ENCODE measurements at regions not wholly inside any gene's neighbourhood (a gene's known extent, or its start where the extent isn't known, plus 50 kb on each side); places are given as distances from the start of the nearest gene placed in this dataset.

DNA sequence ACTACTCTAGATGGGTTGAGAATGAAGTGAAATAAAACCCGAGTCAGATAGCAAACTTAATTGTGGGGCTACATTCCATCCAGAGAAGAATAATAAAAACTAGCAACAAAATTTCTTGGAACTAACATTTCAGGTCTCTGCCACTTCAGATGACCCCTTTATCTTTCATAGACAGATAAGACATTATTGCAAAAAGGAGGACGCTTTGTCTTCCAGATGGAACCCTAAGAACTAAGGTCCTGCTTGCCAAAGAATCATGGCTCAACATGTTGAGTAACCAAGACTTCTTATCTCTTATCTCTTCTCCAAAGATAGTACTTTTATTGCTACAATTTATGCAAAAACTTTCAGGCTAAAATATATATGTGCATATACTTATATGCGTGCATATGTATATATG, 221.1 kb upstream of the PREP start:
- H3K36me3 ChIP-seq = no peaks in the 10 kb centered on the region
- H3K4me1 ChIP-seq = no peaks in the 10 kb centered on the region
- H3K27me3 ChIP-seq = no peaks in the 10 kb centered on the region
- no peak for DNase-seq
- WGBS, 2 donors = 89% methylated on average over 3 of the region's 3 CpGs
- no peak overlapping the region for H3K27ac ChIP-seq
- TF ChIP-seq POLR2A (IDR thresholded peaks at IDR 0.05) (no peak), CTCF (IDR thresholded peaks at IDR 0.05) (no peak)
- intact Hi-C loops (cut with DNase I) = no loop called here
- no peaks in the 10 kb centered on the region for H3K9me3 ChIP-seq
- no peak overlapping the region for H3K4me3 ChIP-seq (replicated peaks in 1 of 3)

DNA sequence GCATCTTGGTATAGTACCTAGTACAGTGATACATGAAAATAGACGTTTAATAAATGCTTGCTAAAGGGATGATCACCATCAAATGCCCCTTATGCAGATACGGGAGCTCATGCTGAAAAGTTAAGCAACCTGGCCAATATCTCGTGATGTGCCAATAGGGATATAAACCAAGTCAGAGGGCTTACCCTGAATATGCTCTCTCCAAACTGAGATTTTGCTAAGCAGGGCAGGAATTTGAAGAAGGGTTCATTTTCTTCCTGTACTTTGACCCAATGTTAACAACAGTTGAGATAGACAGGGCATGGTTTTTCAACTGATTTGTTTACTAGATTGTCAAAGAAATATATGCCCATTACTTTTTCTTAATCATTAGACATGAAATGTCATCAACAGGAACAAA, 219.3 kb upstream of the PREP start:
- no peak for DNase-seq
- no peak for TF ChIP-seq POLR2A (IDR thresholded peaks at IDR 0.05)
- TF ChIP-seq CTCF (IDR thresholded peaks at IDR 0.05) = no peak
- Histone ChIP-seq H3K27ac (no peak overlapping the region), H3K4me1 (no peaks in the 10 kb centered on the region), H3K4me3 (replicated peaks in 1 of 3) (no peak overlapping the region), H3K9me3 (no peaks in the 10 kb centered on the region), H3K36me3 (no peaks in the 10 kb centered on the region), H3K27me3 (no peaks in the 10 kb centered on the region)
- intact Hi-C loops (cut with DNase I) = no loop called here
- 94 to 95% methylated on average over 3 of the region's 3 CpGs for WGBS, 2 donors

DNA sequence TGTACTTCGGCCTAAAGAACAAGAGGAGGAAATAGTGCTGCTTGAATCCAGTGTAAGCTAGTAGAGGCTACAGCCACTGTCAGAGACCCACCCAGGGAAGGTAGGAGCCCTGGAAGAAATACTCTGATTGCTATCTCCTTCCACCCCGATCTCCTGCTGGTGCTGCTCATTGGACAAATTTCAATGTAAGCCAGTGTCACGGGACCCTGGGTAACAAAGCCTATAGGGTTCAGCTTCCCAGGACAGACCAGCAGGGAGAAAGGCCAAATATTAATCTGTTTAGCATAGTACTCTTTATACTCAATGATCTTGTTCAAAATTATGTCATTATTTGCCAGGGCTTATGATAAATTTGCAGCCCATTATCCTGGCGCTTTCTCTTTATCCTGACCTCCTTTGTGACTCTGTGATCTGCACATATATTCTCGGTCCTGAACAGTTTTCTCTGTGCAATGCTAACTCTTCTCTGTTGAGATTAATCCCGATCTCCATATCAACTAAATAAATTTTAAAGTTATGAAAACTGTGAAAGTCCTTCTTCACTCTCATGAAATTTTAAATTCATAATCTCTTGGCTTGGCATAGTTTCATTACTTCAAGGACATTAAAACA, 218.8 kb upstream of the PREP start:
- Histone ChIP-seq H3K4me3 (replicated peaks in 1 of 3) (no peak overlapping the region), H3K27me3 (no peaks in the 10 kb centered on the region), H3K4me1 (no peaks in the 10 kb centered on the region), H3K27ac (no peak overlapping the region), H3K36me3 (no peaks in the 10 kb centered on the region), H3K9me3 (no peaks in the 10 kb centered on the region)
- intact Hi-C loops (cut with DNase I) = no loop called here
- TF ChIP-seq POLR2A (IDR thresholded peaks at IDR 0.05) (no peak), CTCF (IDR thresholded peaks at IDR 0.05) (no peak)
- DNase-seq = no peak
- 89 to 96% methylated on average over 6 of the region's 6 CpGs for WGBS, 2 donors

GRCh38 chr6:105620878-105621277, 218.0 kb upstream of the PREP start:
- no peak for DNase-seq
- intact Hi-C loops (cut with DNase I) = no loop called here
- Histone ChIP-seq H3K27ac (no peak overlapping the region), H3K4me1 (no peaks in the 10 kb centered on the region), H3K4me3 (replicated peaks in 1 of 3) (no peak overlapping the region), H3K27me3 (no peaks in the 10 kb centered on the region), H3K9me3 (no peaks in the 10 kb centered on the region), H3K36me3 (no peaks in the 10 kb centered on the region)
- WGBS, 2 donors = 92 to 95% methylated on average over 3 of the region's 3 CpGs
- TF ChIP-seq POLR2A (IDR thresholded peaks at IDR 0.05) (no peak), CTCF (IDR thresholded peaks at IDR 0.05) (no peak)

- Histone ChIP-seq H3K36me3 (no peaks in the 10 kb centered on the region), H3K27me3 (no peaks in the 10 kb centered on the region), H3K27ac (no peak overlapping the region), H3K4me3 (replicated peaks in 1 of 3) (no peak overlapping the region), H3K4me1 (no peaks in the 10 kb centered on the region), H3K9me3 (no peaks in the 10 kb centered on the region)
- intact Hi-C loops (cut with DNase I) = no loop called here
- 51 to 55% methylated on average over 8 of the region's 8 CpGs for WGBS, 2 donors
- TF ChIP-seq POLR2A (IDR thresholded peaks at IDR 0.05) (no peak), CTCF (IDR thresholded peaks at IDR 0.05) (no peak)
- peak in 1 of 2 donors; percentile 3 for DNase-seq
These were observed 217.3 kb upstream of the PREP start for GRCh38 chr6:105619971-105620741.

Data from thyroid gland (tissue), 4 donors.